HG03457 (cell line): ENCODE measurements at regions not wholly inside any gene's neighbourhood (a gene's known extent, or its start where the extent isn't known, plus 50 kb on each side); places are given as distances from the start of the nearest gene placed in this dataset.

Source experiments
- ATAC-seq: cut with Tn5 transposase; IDR thresholded peaks from one replicate; pipeline ENCODE4 v1.9.1; 2021; ENCODE audit warnings: moderate number of reproducible peaks; ENCODE audit not compliant: unreplicated experiment

- ATAC-seq, result peak; percentile 91
Observed at GRCh38 chr4:171639540-171639939, 173.7 kb upstream of the GALNTL6 start.

- no peak for ATAC-seq
Observed at GRCh38 chr4:171636606-171637005, 176.6 kb upstream of the GALNTL6 start.

GRCh38 chr4:171629737-171630136 is 183.5 kb upstream of the GALNTL6 start:
- ATAC-seq, result no peak

- ATAC-seq, result peak; percentile 85
Observed at GRCh38 chr4:171629182-171629581, 184.0 kb upstream of the GALNTL6 start.

GRCh38 chr4:171626554-171626953 is 186.7 kb upstream of the GALNTL6 start:
- ATAC-seq, result no peak

- no peak for ATAC-seq
Observed at GRCh38 chr4:171622729-171623128, 190.5 kb upstream of the GALNTL6 start.

- ATAC-seq, result no peak
Observed at GRCh38 chr4:171621646-171622045, 191.6 kb upstream of the GALNTL6 start.

- no peak for ATAC-seq
Observed at GRCh38 chr4:171612907-171613306, 200.3 kb upstream of the GALNTL6 start.

GRCh38 chr4:171602638-171603355 is 210.4 kb upstream of the GALNTL6 start:
- ATAC-seq, result no peak

- ATAC-seq, result no peak
Observed at GRCh38 chr4:171601091-171601490, 212.1 kb upstream of the GALNTL6 start.

- ATAC-seq, result no peak
Observed at GRCh38 chr4:171599628-171600027, 213.6 kb upstream of the GALNTL6 start.

- ATAC-seq, result no peak
Observed at GRCh38 chr4:171594293-171594692, 218.9 kb upstream of the GALNTL6 start.

- ATAC-seq, result no peak
Observed at GRCh38 chr4:171590716-171591115, 222.5 kb upstream of the GALNTL6 start.

- no peak for ATAC-seq
Observed at GRCh38 chr4:171588764-171589163, 224.4 kb upstream of the GALNTL6 start.

GRCh38 chr4:171588051-171588545 is 225.1 kb upstream of the GALNTL6 start:
- no peak for ATAC-seq

GRCh38 chr4:171583790-171584189 is 229.4 kb upstream of the GALNTL6 start:
- no peak for ATAC-seq

- no peak for ATAC-seq
Observed at GRCh38 chr4:171582961-171583581, 230.1 kb upstream of the GALNTL6 start.

GRCh38 chr4:171573181-171573580 is 240.0 kb upstream of the GALNTL6 start:
- ATAC-seq, result no peak

GRCh38 chr4:171565130-171565788 is 247.9 kb upstream of the GALNTL6 start:
- no peak for ATAC-seq

GRCh38 chr4:171561419-171561818 is 251.8 kb upstream of the GALNTL6 start:
- peak; percentile 67 for ATAC-seq

GRCh38 chr4:171553961-171554360 is 259.2 kb upstream of the GALNTL6 start:
- no peak for ATAC-seq

GRCh38 chr4:171542640-171543039 is 270.6 kb upstream of the GALNTL6 start:
- ATAC-seq, result no peak
